ENCODE measurements at regions not wholly inside any gene's neighbourhood (a gene's known extent, or its start where the extent isn't known, plus 50 kb on each side); places are given as distances from the start of the nearest gene placed in this dataset.

- Mint-ChIP-seq H3K27me3 (no peaks in the 10 kb centered on the region), H3K4me3 (ENCODE audit: low read depth) (no peak overlapping the region), H3K36me3 (ENCODE audit: insufficient read depth) (peaks cover 2% of the 10 kb centered on the region), H3K9me3 (ENCODE audit: low read depth) (peaks cover 56% of the 10 kb centered on the region), H3K27ac (no peak overlapping the region), H3K4me1 (ENCODE audit: low read depth) (no peaks in the 10 kb centered on the region)
- no peak for TF ChIP-seq CTCF (IDR thresholded peaks at IDR 0.05; ENCODE audit: unreplicated experiment)
- no peak for DNase-seq (ENCODE audit: low spot score, unreplicated experiment)
Measured at GRCh38 chr14:106681568-106681967, 1155.2 kb downstream of the TMEM121 start.

GRCh38 chr14:106683631-106684030, 1157.2 kb downstream of the TMEM121 start:
- H3K4me3 Mint-ChIP-seq (ENCODE audit: low read depth), result no peak overlapping the region
- no peaks in the 10 kb centered on the region for H3K4me1 Mint-ChIP-seq (ENCODE audit: low read depth)
- no peak overlapping the region for H3K27ac Mint-ChIP-seq
- no peak for TF ChIP-seq CTCF (IDR thresholded peaks at IDR 0.05; ENCODE audit: unreplicated experiment)
- peaks cover 2% of the 10 kb centered on the region for H3K36me3 Mint-ChIP-seq (ENCODE audit: insufficient read depth)
- H3K27me3 Mint-ChIP-seq, result no peaks in the 10 kb centered on the region
- DNase-seq (ENCODE audit: low spot score, unreplicated experiment), result no peak
- peaks cover 56% of the 10 kb centered on the region for H3K9me3 Mint-ChIP-seq (ENCODE audit: low read depth)

- Mint-ChIP-seq H3K36me3 (ENCODE audit: insufficient read depth) (peaks cover 5% of the 10 kb centered on the region), H3K4me1 (ENCODE audit: low read depth) (no peaks in the 10 kb centered on the region), H3K27me3 (no peaks in the 10 kb centered on the region), H3K27ac (no peak overlapping the region), H3K9me3 (ENCODE audit: low read depth) (peaks cover 57% of the 10 kb centered on the region), H3K4me3 (ENCODE audit: low read depth) (no peak overlapping the region)
- no peak for TF ChIP-seq CTCF (IDR thresholded peaks at IDR 0.05; ENCODE audit: unreplicated experiment)
- no peak for DNase-seq (ENCODE audit: low spot score, unreplicated experiment)
Measured at GRCh38 chr14:106686533-106686932, 1160.2 kb downstream of the TMEM121 start.

GRCh38 chr14:106690333-106690891, 1164.0 kb downstream of the TMEM121 start:
- Mint-ChIP-seq H3K4me1 (ENCODE audit: low read depth) (no peaks in the 10 kb centered on the region), H3K36me3 (ENCODE audit: insufficient read depth) (peaks cover 4% of the 10 kb centered on the region), H3K9me3 (ENCODE audit: low read depth) (peaks cover 41% of the 10 kb centered on the region), H3K4me3 (ENCODE audit: low read depth) (no peak overlapping the region), H3K27me3 (no peaks in the 10 kb centered on the region), H3K27ac (no peak overlapping the region)
- TF ChIP-seq CTCF (IDR thresholded peaks at IDR 0.05; ENCODE audit: unreplicated experiment), result no peak
- DNase-seq (ENCODE audit: low spot score, unreplicated experiment), result no peak

GRCh38 chr14:106691601-106692291, 1165.4 kb downstream of the TMEM121 start:
- no peak overlapping the region for H3K4me3 Mint-ChIP-seq (ENCODE audit: low read depth)
- H3K36me3 Mint-ChIP-seq (ENCODE audit: insufficient read depth), result peaks cover 2% of the 10 kb centered on the region
- DNase-seq (ENCODE audit: low spot score, unreplicated experiment), result no peak
- H3K27me3 Mint-ChIP-seq, result no peaks in the 10 kb centered on the region
- no peaks in the 10 kb centered on the region for H3K4me1 Mint-ChIP-seq (ENCODE audit: low read depth)
- TF ChIP-seq CTCF (IDR thresholded peaks at IDR 0.05; ENCODE audit: unreplicated experiment), result no peak
- H3K27ac Mint-ChIP-seq, result no peak overlapping the region
- H3K9me3 Mint-ChIP-seq (ENCODE audit: low read depth), result peaks cover 44% of the 10 kb centered on the region

All from progenitor cell of endocrine pancreas (in vitro differentiated cells).